Sigmoid colon (tissue), 4 donors: ENCODE measurements at regions not wholly inside any gene's neighbourhood (a gene's known extent, or its start where the extent isn't known, plus 50 kb on each side); places are given as distances from the start of the nearest gene placed in this dataset.

Experiments
- EP300 ChIP-seq, 4 donors: sonication (generic); formaldehyde crosslinking; IDR thresholded peaks; one replicate each; pipeline ENCODE4 v1.6.1; 2017; ENCODE audit warnings: antibody characterized with exemption in 4 of 4
- POLR2A ChIP-seq, 2 donors: fragments of 450-650 bp; IDR thresholded peaks; one replicate each; pipeline ENCODE4 v1.6.1; 2016; ENCODE audit warnings: antibody characterized with exemption in 2 of 2, mild to moderate bottlenecking in 2 of 2, moderate library complexity in 2 of 2

DNA sequence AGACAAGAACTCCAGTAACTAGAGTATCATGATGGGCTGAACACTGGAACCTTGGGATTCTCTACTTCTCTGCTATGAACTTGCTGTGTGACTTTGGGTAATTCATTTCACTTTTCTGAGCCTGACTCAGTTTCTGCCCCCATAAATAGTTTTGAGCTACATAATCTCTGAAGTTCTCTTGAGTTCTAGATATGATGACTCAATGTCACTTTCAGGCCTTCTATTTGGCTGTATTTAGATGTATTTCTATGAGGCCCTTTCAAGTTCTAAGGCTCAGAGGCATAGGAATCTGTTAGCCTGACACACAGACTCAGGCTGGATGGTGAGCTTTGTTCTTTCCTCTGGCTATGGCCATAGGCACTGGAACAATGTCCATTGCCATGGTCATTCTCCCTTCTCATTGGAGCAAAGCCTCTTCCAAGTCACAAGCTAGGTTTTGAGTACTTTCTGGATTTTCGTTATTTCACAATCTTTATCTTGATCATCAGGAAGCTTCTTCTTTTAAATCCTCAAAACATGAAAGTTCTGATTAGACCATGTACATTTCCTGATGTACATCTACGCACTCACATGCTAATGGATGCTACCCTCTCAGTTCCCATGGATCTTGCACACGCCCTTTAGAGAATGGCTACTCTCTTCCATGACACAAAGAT lies 101.6 kb downstream of the TES start:
- TF ChIP-seq POLR2A (IDR thresholded peaks at IDR 0.05) = no peak
- TF ChIP-seq EP300 (IDR thresholded peaks at IDR 0.05) = no peak
